ENCODE measurements at regions not wholly inside any gene's neighbourhood (a gene's known extent, or its start where the extent isn't known, plus 50 kb on each side); places are given as distances from the start of the nearest gene placed in this dataset.

GRCh38 chr9:27659001-27659400 is 85.7 kb upstream of the C9orf72 start:
- Mint-ChIP-seq H3K27ac (no peak overlapping the region), H3K36me3 (ENCODE audit: low read depth) (no peaks in the 10 kb centered on the region), H3K27me3 (peaks cover 2% of the 10 kb centered on the region), H3K9me3 (no peaks in the 10 kb centered on the region), H3K4me3 (no peak overlapping the region), H3K4me1 (no peaks in the 10 kb centered on the region)
- no peak for DNase-seq
- intact Hi-C loops (cut with micrococcal nuclease): no loop called here

GRCh38 chr9:27659571-27659970 is 86.3 kb upstream of the C9orf72 start:
- H3K27me3 Mint-ChIP-seq: peaks cover 2% of the 10 kb centered on the region
- H3K36me3 Mint-ChIP-seq (ENCODE audit: low read depth): no peaks in the 10 kb centered on the region
- no peak overlapping the region for H3K4me3 Mint-ChIP-seq
- intact Hi-C loops (cut with micrococcal nuclease): no loop called here
- peaks cover 2% of the 10 kb centered on the region for H3K4me1 Mint-ChIP-seq
- no peak overlapping the region for H3K27ac Mint-ChIP-seq
- no peak for DNase-seq
- no peaks in the 10 kb centered on the region for H3K9me3 Mint-ChIP-seq

- H3K27ac Mint-ChIP-seq: no peak overlapping the region
- H3K4me3 Mint-ChIP-seq: no peak overlapping the region
- no peak for DNase-seq
- intact Hi-C loops (cut with micrococcal nuclease): no loop called here
- peaks cover 2% of the 10 kb centered on the region for H3K27me3 Mint-ChIP-seq
- no peaks in the 10 kb centered on the region for H3K36me3 Mint-ChIP-seq (ENCODE audit: low read depth)
- peaks cover 2% of the 10 kb centered on the region for H3K4me1 Mint-ChIP-seq
- H3K9me3 Mint-ChIP-seq: no peaks in the 10 kb centered on the region
Observed at GRCh38 chr9:27660148-27660547, 86.9 kb upstream of the C9orf72 start.

- Mint-ChIP-seq H3K27me3 (peaks cover 5% of the 10 kb centered on the region), H3K4me3 (no peak overlapping the region), H3K27ac (no peak overlapping the region), H3K4me1 (peaks cover 4% of the 10 kb centered on the region), H3K9me3 (no peaks in the 10 kb centered on the region), H3K36me3 (ENCODE audit: low read depth) (no peaks in the 10 kb centered on the region)
- intact Hi-C loops (cut with micrococcal nuclease): no loop called here
- DNase-seq: no peak
Observed at GRCh38 chr9:27663526-27663925, 90.2 kb upstream of the C9orf72 start.

GRCh38 chr9:27664121-27664779 is 91.0 kb upstream of the C9orf72 start:
- DNase-seq: no peak
- Mint-ChIP-seq H3K27ac (no peak overlapping the region), H3K36me3 (ENCODE audit: low read depth) (no peaks in the 10 kb centered on the region), H3K9me3 (no peaks in the 10 kb centered on the region), H3K4me1 (peaks cover 4% of the 10 kb centered on the region), H3K27me3 (peaks cover 5% of the 10 kb centered on the region), H3K4me3 (no peak overlapping the region)
- intact Hi-C loops (cut with micrococcal nuclease): no loop called here

- Mint-ChIP-seq H3K36me3 (ENCODE audit: low read depth) (no peaks in the 10 kb centered on the region), H3K4me1 (peaks cover 4% of the 10 kb centered on the region), H3K9me3 (no peaks in the 10 kb centered on the region), H3K4me3 (no peak overlapping the region), H3K27ac (no peak overlapping the region), H3K27me3 (peaks cover 5% of the 10 kb centered on the region)
- DNase-seq: no peak
- intact Hi-C loops (cut with micrococcal nuclease): no loop called here
Observed at GRCh38 chr9:27665136-27665535, 91.9 kb upstream of the C9orf72 start.

GRCh38 chr9:27668280-27668679 is 95.0 kb upstream of the C9orf72 start:
- H3K4me3 Mint-ChIP-seq: no peak overlapping the region
- peaks cover 4% of the 10 kb centered on the region for H3K4me1 Mint-ChIP-seq
- no peaks in the 10 kb centered on the region for H3K36me3 Mint-ChIP-seq (ENCODE audit: low read depth)
- no peak for DNase-seq
- H3K27ac Mint-ChIP-seq: no peak overlapping the region
- H3K27me3 Mint-ChIP-seq: peaks cover 3% of the 10 kb centered on the region
- intact Hi-C loops (cut with micrococcal nuclease): no loop called here
- H3K9me3 Mint-ChIP-seq: no peaks in the 10 kb centered on the region

GRCh38 chr9:27671636-27672035 is 98.4 kb upstream of the C9orf72 start:
- Mint-ChIP-seq H3K27ac (no peak overlapping the region), H3K36me3 (ENCODE audit: low read depth) (no peaks in the 10 kb centered on the region), H3K4me1 (peaks cover 2% of the 10 kb centered on the region), H3K4me3 (no peak overlapping the region), H3K27me3 (peaks cover 3% of the 10 kb centered on the region), H3K9me3 (no peaks in the 10 kb centered on the region)
- DNase-seq: no peak
- intact Hi-C loops (cut with micrococcal nuclease): no loop called here

GRCh38 chr9:27672718-27673117 is 99.4 kb upstream of the C9orf72 start:
- no peak overlapping the region for H3K27ac Mint-ChIP-seq
- no peak overlapping the region for H3K4me3 Mint-ChIP-seq
- H3K4me1 Mint-ChIP-seq: peaks cover 2% of the 10 kb centered on the region
- no peaks in the 10 kb centered on the region for H3K9me3 Mint-ChIP-seq
- H3K36me3 Mint-ChIP-seq (ENCODE audit: low read depth): no peaks in the 10 kb centered on the region
- no peak for DNase-seq
- intact Hi-C loops (cut with micrococcal nuclease): no loop called here
- no peaks in the 10 kb centered on the region for H3K27me3 Mint-ChIP-seq

GRCh38 chr9:27673641-27674040 is 100.4 kb upstream of the C9orf72 start:
- H3K27ac Mint-ChIP-seq: no peak overlapping the region
- no peak for DNase-seq
- intact Hi-C loops (cut with micrococcal nuclease): no loop called here

GRCh38 chr9:27675354-27675753 is 102.1 kb upstream of the C9orf72 start:
- Mint-ChIP-seq H3K27ac (no peak overlapping the region), H3K9me3 (no peaks in the 10 kb centered on the region), H3K27me3 (no peaks in the 10 kb centered on the region), H3K4me3 (no peak overlapping the region), H3K36me3 (ENCODE audit: low read depth) (no peaks in the 10 kb centered on the region), H3K4me1 (no peaks in the 10 kb centered on the region)
- intact Hi-C loops (cut with micrococcal nuclease): no loop called here
- DNase-seq: no peak

More at GRCh38 chr9:27673641-27674040, 100.4 kb upstream of the C9orf72 start:
- no peaks in the 10 kb centered on the region for H3K36me3 Mint-ChIP-seq (ENCODE audit: low read depth)
- no peaks in the 10 kb centered on the region for H3K27me3 Mint-ChIP-seq
- H3K4me1 Mint-ChIP-seq: no peaks in the 10 kb centered on the region
- H3K9me3 Mint-ChIP-seq: no peaks in the 10 kb centered on the region
- no peak overlapping the region for H3K4me3 Mint-ChIP-seq

GRCh38 chr9:27676827-27677226 is 103.5 kb upstream of the C9orf72 start:
- no peak overlapping the region for H3K27ac Mint-ChIP-seq
- H3K9me3 Mint-ChIP-seq: no peaks in the 10 kb centered on the region
- no peak for DNase-seq
- no peaks in the 10 kb centered on the region for H3K36me3 Mint-ChIP-seq (ENCODE audit: low read depth)
- H3K4me3 Mint-ChIP-seq: no peak overlapping the region
- no peaks in the 10 kb centered on the region for H3K4me1 Mint-ChIP-seq
- intact Hi-C loops (cut with micrococcal nuclease): no loop called here
- H3K27me3 Mint-ChIP-seq: peaks cover 2% of the 10 kb centered on the region

- Mint-ChIP-seq H3K4me3 (no peak overlapping the region), H3K27ac (no peak overlapping the region), H3K9me3 (no peaks in the 10 kb centered on the region), H3K36me3 (ENCODE audit: low read depth) (no peaks in the 10 kb centered on the region), H3K4me1 (no peaks in the 10 kb centered on the region), H3K27me3 (peaks cover 2% of the 10 kb centered on the region)
- no peak for DNase-seq
- intact Hi-C loops (cut with micrococcal nuclease): no loop called here
Observed at GRCh38 chr9:27679338-27679737, 106.1 kb upstream of the C9orf72 start.

- no peak for DNase-seq
- Mint-ChIP-seq H3K4me3 (no peak overlapping the region), H3K9me3 (no peaks in the 10 kb centered on the region), H3K27ac (no peak overlapping the region), H3K27me3 (peaks cover 2% of the 10 kb centered on the region), H3K36me3 (ENCODE audit: low read depth) (no peaks in the 10 kb centered on the region), H3K4me1 (no peaks in the 10 kb centered on the region)
- intact Hi-C loops (cut with micrococcal nuclease): no loop called here
Observed at GRCh38 chr9:27683181-27683580, 109.9 kb upstream of the C9orf72 start.

GRCh38 chr9:27688954-27689353 is 115.7 kb upstream of the C9orf72 start:
- intact Hi-C loops (cut with micrococcal nuclease): no loop called here
- no peak overlapping the region for H3K4me3 Mint-ChIP-seq
- H3K4me1 Mint-ChIP-seq: no peaks in the 10 kb centered on the region
- DNase-seq: no peak
- H3K27me3 Mint-ChIP-seq: no peaks in the 10 kb centered on the region
- no peaks in the 10 kb centered on the region for H3K9me3 Mint-ChIP-seq
- H3K27ac Mint-ChIP-seq: no peak overlapping the region
- H3K36me3 Mint-ChIP-seq (ENCODE audit: low read depth): no peaks in the 10 kb centered on the region
